CD4-positive, alpha-beta T cell treated with Interleukin-17A for 4 hours (primary cell): ENCODE measurements at regions not wholly inside any gene's neighbourhood (a gene's known extent, or its start where the extent isn't known, plus 50 kb on each side); places are given as distances from the start of the nearest gene placed in this dataset.
"Not testable (repeated sequence)": the region's sequence is repeated elsewhere in the genome, so short reads cannot be mapped to it uniquely, and the experiment has no call there.

Experiments
- DNase-seq: peaks from one replicate; pipeline ENCODE4 v3.0.0-alpha.2; 2020; ENCODE audit warnings: mixed read lengths

- no peak for DNase-seq
Observed at GRCh38 chr12:102653406-102653805, 173.0 kb upstream of the IGF1 start.

GRCh38 chr12:102652645-102653313 lies 172.4 kb upstream of the IGF1 start:
- DNase-seq: no peak

DNA sequence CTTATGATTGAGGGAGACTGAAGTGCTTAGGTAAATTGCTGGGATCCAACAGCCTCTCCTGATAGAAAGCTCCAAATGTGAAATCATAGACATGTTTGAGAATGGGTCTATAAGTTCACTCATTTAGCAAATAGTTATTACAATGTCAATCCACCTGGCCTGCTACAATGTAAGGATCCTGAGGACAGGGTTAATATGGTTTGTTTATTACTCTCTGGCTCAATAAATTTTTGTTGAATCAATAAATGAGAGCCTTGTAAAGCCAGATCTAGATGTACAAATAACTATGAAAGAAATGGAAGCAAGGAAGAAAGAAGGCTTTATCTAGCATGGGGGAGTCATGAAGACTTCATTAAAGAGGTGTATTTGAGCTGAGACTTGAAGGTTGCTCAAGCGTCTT lies 165.6 kb upstream of the IGF1 start:
- no peak for DNase-seq

DNA sequence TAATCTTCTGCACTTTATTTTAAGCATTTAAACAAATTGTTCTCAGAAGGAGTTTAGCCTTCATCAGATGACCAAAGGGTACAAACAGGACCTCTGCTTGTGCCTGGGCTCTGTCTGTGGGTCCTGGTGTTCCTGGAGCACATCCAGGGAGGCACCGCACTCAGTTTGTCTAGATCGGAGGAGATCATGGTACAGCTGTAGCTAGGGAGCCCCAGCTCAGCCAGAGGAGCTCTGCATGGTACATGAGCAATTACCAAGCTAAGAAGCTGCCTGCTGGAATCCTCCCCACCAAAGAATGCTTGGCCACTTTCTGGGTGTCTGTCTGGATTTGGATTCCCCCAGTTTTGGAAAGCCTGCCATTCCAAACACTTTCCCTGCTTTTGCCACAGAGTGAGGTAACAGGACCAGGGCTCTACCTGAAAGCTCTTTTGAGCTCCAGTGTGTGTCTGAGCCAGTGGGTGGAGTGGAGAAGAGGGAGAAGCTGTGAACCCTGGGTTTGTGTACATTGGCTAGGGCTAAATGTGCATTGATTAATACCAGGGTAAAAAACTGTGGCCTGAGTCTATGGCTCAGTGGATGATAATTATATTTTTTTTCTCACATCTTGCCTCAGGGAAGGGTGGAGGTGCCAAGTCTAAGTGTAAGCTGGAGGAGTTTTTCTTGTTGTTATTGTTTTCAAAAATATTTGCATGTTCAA lies 163.7 kb upstream of the IGF1 start:
- DNase-seq: no peak

- DNase-seq: no peak
Observed at GRCh38 chr12:102642199-102642598, 161.8 kb upstream of the IGF1 start.

GRCh38 chr12:102640658-102641057 lies 160.3 kb upstream of the IGF1 start:
- DNase-seq: not testable (repeated sequence)

- DNase-seq: no peak
Observed at GRCh38 chr12:102638777-102639176, 158.4 kb upstream of the IGF1 start.

- DNase-seq: no peak
Observed at GRCh38 chr12:102633981-102634605, 153.7 kb upstream of the IGF1 start.

GRCh38 chr12:102631274-102631673 lies 150.9 kb upstream of the IGF1 start:
- DNase-seq: no peak

GRCh38 chr12:102629262-102629888 lies 149.0 kb upstream of the IGF1 start:
- no peak for DNase-seq

DNA sequence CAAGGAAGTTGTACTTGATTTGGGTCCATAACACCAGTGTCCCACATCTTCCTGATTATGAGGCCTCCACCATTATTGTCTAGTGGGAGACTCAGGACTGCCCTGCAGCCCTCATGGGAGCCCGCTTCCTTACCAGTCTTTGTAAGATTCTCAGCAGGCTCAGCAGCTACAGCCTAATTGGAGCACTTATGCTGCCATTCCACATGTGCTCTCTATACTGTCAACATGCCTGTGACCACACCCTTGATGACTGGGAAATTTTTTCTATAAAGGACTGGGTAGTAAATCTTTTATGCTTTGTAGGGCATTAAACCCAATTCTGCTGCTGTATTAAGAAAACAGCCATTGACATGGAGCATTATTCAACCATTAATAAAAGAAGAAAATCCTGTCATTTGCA lies 145.5 kb upstream of the IGF1 start:
- DNase-seq: no peak

DNA sequence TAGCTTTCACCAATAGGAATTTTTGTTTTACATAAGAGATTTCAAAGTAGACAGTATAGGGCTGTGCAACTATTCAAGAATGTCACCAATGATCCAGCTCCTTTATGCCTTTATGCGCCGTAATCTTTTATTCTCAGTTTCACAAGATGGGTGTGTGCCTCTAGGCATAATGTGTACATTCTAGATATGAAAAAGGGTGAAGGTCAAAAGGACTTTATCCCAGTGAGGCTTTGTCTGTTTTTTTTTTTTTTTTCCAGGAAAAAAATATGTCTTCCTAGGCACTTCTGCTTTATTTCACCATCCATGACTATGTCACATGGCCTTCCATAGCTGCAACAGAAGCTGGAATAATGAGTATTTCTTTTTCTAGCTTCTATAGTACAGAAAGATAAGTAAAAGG lies 142.3 kb upstream of the IGF1 start:
- no peak for DNase-seq

- DNase-seq: no peak
Observed at GRCh38 chr12:102618197-102618877, 138.0 kb upstream of the IGF1 start.

DNA sequence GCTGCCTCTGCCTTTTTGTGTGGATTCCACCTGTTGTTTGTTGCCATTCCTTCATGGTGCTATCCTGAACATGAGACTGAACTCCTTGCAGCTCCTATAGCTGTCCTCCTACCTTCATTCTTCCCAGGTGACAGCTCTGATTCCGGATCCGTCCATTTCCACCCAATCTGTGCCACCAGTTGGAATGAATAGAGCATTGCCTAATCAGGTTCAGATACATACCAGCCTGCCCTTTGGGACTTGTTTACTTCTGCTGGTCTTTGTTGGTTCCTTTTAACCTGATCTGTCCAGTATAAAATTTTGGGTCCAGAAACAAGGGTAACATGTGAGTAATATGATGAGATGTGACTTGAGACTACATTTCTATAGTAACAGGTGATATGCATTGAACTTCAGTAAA lies 136.3 kb upstream of the IGF1 start:
- no peak for DNase-seq

- DNase-seq: no peak
Observed at GRCh38 chr12:102611995-102612394, 131.6 kb upstream of the IGF1 start.

- no peak for DNase-seq
Observed at GRCh38 chr12:102609996-102610395, 129.6 kb upstream of the IGF1 start.

DNA sequence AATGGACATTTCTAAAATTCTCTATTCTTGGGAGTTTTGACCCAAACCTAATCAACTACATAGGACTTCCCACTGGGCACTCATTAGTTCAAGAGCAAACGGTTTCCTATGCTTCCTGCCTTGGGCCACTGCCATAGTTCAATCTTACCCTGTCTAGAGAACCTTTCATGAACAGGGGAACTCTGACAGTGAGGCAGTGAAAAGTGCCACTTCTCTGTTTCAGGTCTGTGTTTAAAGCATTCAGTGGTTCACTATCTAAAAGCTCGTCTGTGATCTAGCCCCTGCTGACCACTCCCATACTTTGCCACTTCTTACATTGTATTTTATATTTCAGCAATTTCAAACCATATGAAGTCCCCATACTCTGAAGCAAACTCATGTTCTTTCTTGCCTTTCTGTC lies 122.7 kb upstream of the IGF1 start:
- no peak for DNase-seq

- no peak for DNase-seq
Observed at GRCh38 chr12:102602521-102602920, 122.2 kb upstream of the IGF1 start.

- no peak for DNase-seq
Observed at GRCh38 chr12:102601621-102602020, 121.3 kb upstream of the IGF1 start.

DNA sequence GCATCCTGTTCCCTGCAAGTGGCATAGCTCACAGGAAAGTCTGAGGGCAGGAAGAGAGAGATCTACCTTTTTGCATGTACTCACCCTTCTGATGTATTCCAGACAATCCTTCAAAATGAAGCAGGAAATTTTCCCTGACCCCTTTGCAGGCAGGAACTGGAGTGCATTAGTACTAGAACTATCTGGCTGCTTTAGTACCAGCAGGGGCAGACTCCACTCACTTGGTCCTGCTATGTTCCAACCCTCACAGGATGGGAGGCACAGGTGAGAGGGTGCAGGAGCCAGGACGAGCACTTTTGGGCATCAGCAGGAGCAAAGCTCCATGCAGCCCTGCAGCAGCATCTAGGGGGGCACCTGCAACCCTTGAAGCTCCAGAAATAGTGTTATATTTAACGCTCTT lies 116.3 kb upstream of the IGF1 start:
- DNase-seq: no peak

DNA sequence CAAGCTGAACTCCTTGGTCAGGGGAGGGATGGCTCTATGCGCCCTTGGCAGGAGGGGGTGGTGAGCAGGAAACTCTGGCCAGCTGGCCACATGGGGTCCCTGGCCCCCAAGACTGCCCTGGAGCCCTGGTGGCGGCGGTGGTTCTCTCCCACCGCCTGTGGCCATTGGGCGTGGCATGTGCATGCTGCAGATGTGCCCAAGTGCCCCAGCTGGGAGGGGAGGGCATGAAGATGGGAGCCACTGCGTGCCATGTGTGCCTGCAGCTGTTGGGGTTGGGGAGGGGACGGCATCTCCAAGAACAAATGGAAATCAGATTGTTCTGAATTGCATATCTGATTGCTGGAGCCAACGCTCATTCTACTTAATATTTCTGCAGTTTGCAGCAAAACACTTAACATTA lies 115.7 kb upstream of the IGF1 start:
- no peak for DNase-seq

- no peak for DNase-seq
Observed at GRCh38 chr12:102595315-102595714, 115.0 kb upstream of the IGF1 start.

DNA sequence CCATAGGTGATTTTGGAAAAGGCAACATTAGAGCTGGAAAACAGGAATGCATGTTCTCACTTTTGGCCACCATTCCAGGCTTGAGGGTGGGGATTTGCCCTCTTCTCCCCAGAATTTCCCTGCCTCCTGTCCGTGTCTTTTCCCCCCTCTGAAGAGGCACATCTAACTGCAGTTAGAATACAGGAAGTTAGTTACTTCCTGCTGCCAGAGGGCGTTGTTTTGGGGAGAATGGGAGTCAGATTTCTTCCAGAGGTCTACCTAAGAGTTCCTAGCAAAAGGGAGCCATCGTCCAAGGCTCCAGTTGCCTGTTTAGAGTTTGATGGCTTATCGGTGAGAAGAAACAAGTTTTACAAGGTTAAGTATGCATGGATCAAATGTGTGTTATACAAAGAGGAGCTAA lies 112.8 kb upstream of the IGF1 start:
- DNase-seq: no peak
